DMS53 (cell line): ENCODE measurements at regions not wholly inside any gene's neighbourhood (a gene's known extent, or its start where the extent isn't known, plus 50 kb on each side); places are given as distances from the start of the nearest gene placed in this dataset.
"Not testable (repeated sequence)": the region's sequence is repeated elsewhere in the genome, so short reads cannot be mapped to it uniquely, and the experiment has no call there.

ENCODE experiments used
- DNase-seq: peaks from one replicate; lab custom pipeline; 2025; lab: John Stamatoyannopoulos, UW

GRCh38 chr10:76657337-76658012, 980.1 kb downstream of the KCNMA1 start:
- no peak for DNase-seq

- no peak for DNase-seq
Observed at GRCh38 chr10:76651154-76651553, 986.5 kb downstream of the KCNMA1 start.

GRCh38 chr10:76649723-76650127, 987.9 kb downstream of the KCNMA1 start:
- peak; percentile 40 for DNase-seq

- DNase-seq = no peak
Observed at GRCh38 chr10:76649254-76649653, 988.4 kb downstream of the KCNMA1 start.

- DNase-seq = no peak
Observed at GRCh38 chr10:76647301-76647700, 990.3 kb downstream of the KCNMA1 start.

GRCh38 chr10:76645341-76645740, 992.3 kb downstream of the KCNMA1 start:
- DNase-seq = no peak

GRCh38 chr10:76644476-76644875, 993.1 kb downstream of the KCNMA1 start:
- no peak for DNase-seq

GRCh38 chr10:76643511-76643911, 994.1 kb downstream of the KCNMA1 start:
- DNase-seq = no peak

GRCh38 chr10:76642358-76642757, 995.2 kb downstream of the KCNMA1 start:
- DNase-seq = no peak

- DNase-seq = no peak
Observed at GRCh38 chr10:76641215-76641614, 996.4 kb downstream of the KCNMA1 start.

GRCh38 chr10:76640806-76641205, 996.8 kb downstream of the KCNMA1 start:
- no peak for DNase-seq

GRCh38 chr10:76632767-76633051, 1004.9 kb downstream of the KCNMA1 start:
- DNase-seq = peak; percentile 87

GRCh38 chr10:76631884-76632766, 1005.5 kb downstream of the KCNMA1 start:
- DNase-seq = peak; percentile 46

GRCh38 chr10:76631036-76631670, 1006.5 kb downstream of the KCNMA1 start:
- no peak for DNase-seq

GRCh38 chr10:76628801-76629200, 1008.8 kb downstream of the KCNMA1 start:
- no peak for DNase-seq

- DNase-seq = no peak
Observed at GRCh38 chr10:76626386-76626785, 1011.2 kb downstream of the KCNMA1 start.

- DNase-seq = no peak
Observed at GRCh38 chr10:76624470-76624869, 1013.1 kb downstream of the KCNMA1 start.

GRCh38 chr10:76621886-76622620, 1015.6 kb downstream of the KCNMA1 start:
- DNase-seq = no peak

- peak; percentile 47 for DNase-seq
Observed at GRCh38 chr10:76618641-76619040, 1019.0 kb downstream of the KCNMA1 start.

GRCh38 chr10:76618171-76618570, 1019.4 kb downstream of the KCNMA1 start:
- no peak for DNase-seq

- not testable (repeated sequence) for DNase-seq
Observed at GRCh38 chr10:76616666-76617065, 1020.9 kb downstream of the KCNMA1 start.

- no peak for DNase-seq
Observed at GRCh38 chr10:76615049-76615448, 1022.6 kb downstream of the KCNMA1 start.
